Retina (tissue), 1 donor: ENCODE measurements at regions not wholly inside any gene's neighbourhood (a gene's known extent, or its start where the extent isn't known, plus 50 kb on each side); places are given as distances from the start of the nearest gene placed in this dataset.
A peak's percentile ranks its signal among the peaks of the same experiment; 100 is the strongest.
"Not testable (repeated sequence)": the region's sequence is repeated elsewhere in the genome, so short reads cannot be mapped to it uniquely, and the experiment has no call there.

Experiments used
- DNase-seq: peaks from one replicate; pipeline ENCODE4 v3.0.0-alpha.2; 2016

- DNase-seq = no peak
Observed at GRCh38 chr3:24689353-24689752, 194.7 kb upstream of the THRB start.

- DNase-seq = no peak
Observed at GRCh38 chr3:24690777-24691176, 196.1 kb upstream of the THRB start.

- DNase-seq = not testable (repeated sequence)
Observed at GRCh38 chr3:24699078-24699477, 204.4 kb upstream of the THRB start.

GRCh38 chr3:24704496-24704895 lies 209.8 kb upstream of the THRB start:
- no peak for DNase-seq

GRCh38 chr3:24707936-24708335 lies 213.3 kb upstream of the THRB start:
- no peak for DNase-seq

- DNase-seq = no peak
Observed at GRCh38 chr3:24709956-24710355, 215.3 kb upstream of the THRB start.

GRCh38 chr3:24713516-24713915 lies 218.9 kb upstream of the THRB start:
- no peak for DNase-seq

GRCh38 chr3:24714436-24714835 lies 219.8 kb upstream of the THRB start:
- no peak for DNase-seq

- no peak for DNase-seq
Observed at GRCh38 chr3:24715171-24715792, 220.6 kb upstream of the THRB start.

- no peak for DNase-seq
Observed at GRCh38 chr3:24722087-24722486, 227.4 kb upstream of the THRB start.

GRCh38 chr3:24725514-24726255 lies 231.0 kb upstream of the THRB start:
- no peak for DNase-seq

GRCh38 chr3:24726423-24726822 lies 231.8 kb upstream of the THRB start:
- DNase-seq = no peak

- DNase-seq = no peak
Observed at GRCh38 chr3:24730173-24730572, 235.5 kb upstream of the THRB start.

- no peak for DNase-seq
Observed at GRCh38 chr3:24734019-24734418, 239.4 kb upstream of the THRB start.

- DNase-seq = no peak
Observed at GRCh38 chr3:24736701-24737100, 242.1 kb upstream of the THRB start.

GRCh38 chr3:24740326-24740725 lies 245.7 kb upstream of the THRB start:
- DNase-seq = no peak

GRCh38 chr3:24741506-24741905 lies 246.9 kb upstream of the THRB start:
- no peak for DNase-seq

GRCh38 chr3:24748520-24748919 lies 253.9 kb upstream of the THRB start:
- DNase-seq = no peak

GRCh38 chr3:24751020-24751419 lies 256.4 kb upstream of the THRB start:
- DNase-seq = no peak

GRCh38 chr3:24756101-24756888 lies 261.6 kb upstream of the THRB start:
- DNase-seq = peak; percentile 31

GRCh38 chr3:24763393-24763792 lies 268.7 kb upstream of the THRB start:
- no peak for DNase-seq

- DNase-seq = no peak
Observed at GRCh38 chr3:24764236-24764915, 269.7 kb upstream of the THRB start.

GRCh38 chr3:24765399-24765798 lies 270.7 kb upstream of the THRB start:
- DNase-seq = no peak
